ENCODE measurements at regions not wholly inside any gene's neighbourhood (a gene's known extent, or its start where the extent isn't known, plus 50 kb on each side); places are given as distances from the start of the nearest gene placed in this dataset.

DNA sequence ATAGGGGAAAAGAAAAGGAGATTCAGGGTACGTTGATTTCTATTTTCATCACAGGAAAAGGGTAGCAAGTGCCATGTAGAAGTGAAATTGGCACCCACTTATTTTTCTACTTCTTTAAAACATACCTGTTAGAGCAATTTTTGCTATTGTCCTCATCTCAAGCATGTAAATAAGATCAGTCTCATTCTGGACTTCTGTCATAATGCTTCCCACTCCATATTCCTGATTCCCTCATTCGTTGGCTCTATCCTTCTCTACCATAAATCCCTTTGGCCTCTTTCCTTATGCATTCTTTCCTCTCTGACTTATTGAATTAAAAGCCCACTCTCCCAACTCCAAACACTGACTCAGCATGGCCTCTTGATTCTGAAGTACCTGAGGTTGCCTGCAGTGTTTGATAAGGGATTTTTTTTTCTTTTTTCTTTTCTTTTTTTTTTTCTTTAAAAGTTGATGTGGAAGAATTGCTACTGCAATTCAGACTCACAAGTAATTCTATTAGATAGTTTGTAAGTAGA, 465.7 kb downstream of the SLITRK6 start:
- no peak for TF ChIP-seq CTCF (conservative IDR thresholded peaks at IDR 0.05; ENCODE audit: low read depth, low read length)
- TF ChIP-seq EZH2 (IDR thresholded peaks at IDR 0.05; ENCODE audit: low read length, unreplicated experiment) = no peak
